Omental fat pad (tissue), 3 donors: ENCODE measurements at regions not wholly inside any gene's neighbourhood (a gene's known extent, or its start where the extent isn't known, plus 50 kb on each side); places are given as distances from the start of the nearest gene placed in this dataset.

ENCODE experiments used
- ATAC-seq: fragments of 150-250 bp; one replicate; pipeline ENCODE4 v1.9.1; 2016; ENCODE audit warnings: mild to moderate bottlenecking, moderate library complexity; ENCODE audit not compliant: low FRiP score
- DNase-seq: peaks from one replicate; pipeline ENCODE4 v3.0.0-alpha.2; 2019; ENCODE audit warnings: low spot score
- TF ChIP-seq, protein P1 (sequence below), 3 donors: fragments of 450-650 bp; IDR thresholded peaks; one replicate each; pipeline ENCODE4 v1.5.1; 2016 to 2017; ENCODE audit warnings: antibody characterized with exemption in 3 of 3, mild to moderate bottlenecking in 3 of 3, moderate library complexity in 2 of 3

DNA sequence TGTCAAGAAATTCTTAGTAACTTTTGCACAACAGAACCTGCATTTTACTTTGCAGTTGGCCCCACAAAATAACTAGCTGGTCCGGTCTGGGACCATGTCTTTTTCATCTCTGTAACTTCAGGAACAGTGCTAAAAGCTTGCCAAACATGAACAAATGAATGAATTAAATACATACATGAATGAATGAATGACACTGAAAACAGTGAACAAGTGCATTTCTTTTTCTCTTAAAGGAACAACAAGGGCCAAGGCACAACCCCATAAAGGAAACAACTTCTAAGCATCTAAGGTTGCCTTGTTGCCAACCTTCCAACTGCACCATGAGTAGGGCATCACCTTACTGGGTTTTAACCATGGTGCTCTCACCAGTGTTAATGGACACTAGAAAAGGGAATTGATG, 534.4 kb upstream of the PKN2 start:
- TF ChIP-seq, protein P1, sequence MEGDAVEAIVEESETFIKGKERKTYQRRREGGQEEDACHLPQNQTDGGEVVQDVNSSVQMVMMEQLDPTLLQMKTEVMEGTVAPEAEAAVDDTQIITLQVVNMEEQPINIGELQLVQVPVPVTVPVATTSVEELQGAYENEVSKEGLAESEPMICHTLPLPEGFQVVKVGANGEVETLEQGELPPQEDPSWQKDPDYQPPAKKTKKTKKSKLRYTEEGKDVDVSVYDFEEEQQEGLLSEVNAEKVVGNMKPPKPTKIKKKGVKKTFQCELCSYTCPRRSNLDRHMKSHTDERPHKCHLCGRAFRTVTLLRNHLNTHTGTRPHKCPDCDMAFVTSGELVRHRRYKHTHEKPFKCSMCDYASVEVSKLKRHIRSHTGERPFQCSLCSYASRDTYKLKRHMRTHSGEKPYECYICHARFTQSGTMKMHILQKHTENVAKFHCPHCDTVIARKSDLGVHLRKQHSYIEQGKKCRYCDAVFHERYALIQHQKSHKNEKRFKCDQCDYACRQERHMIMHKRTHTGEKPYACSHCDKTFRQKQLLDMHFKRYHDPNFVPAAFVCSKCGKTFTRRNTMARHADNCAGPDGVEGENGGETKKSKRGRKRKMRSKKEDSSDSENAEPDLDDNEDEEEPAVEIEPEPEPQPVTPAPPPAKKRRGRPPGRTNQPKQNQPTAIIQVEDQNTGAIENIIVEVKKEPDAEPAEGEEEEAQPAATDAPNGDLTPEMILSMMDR (IDR thresholded peaks at IDR 0.05), result no peak
- ATAC-seq, result no peak
- no peak for DNase-seq

DNA sequence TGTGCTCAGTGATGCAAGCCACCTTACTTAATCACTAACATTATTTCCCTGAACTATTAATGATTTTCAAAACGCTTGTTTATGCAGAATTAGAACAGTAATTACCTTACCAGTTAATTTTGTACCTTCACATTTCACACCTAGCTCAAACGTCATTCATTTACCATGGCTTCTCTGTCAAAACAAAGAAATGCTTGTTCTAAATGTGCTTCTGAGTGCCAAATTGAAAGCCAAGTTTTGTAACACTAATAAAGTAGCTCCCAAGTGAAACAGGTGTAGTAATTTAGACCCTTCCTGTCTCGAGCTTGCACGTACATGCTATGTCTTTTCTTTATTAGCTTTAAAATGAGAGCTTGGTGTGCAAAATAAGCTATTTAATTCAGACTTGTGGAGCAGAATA, 533.7 kb upstream of the PKN2 start:
- no peak for ATAC-seq
- no peak for DNase-seq
- TF ChIP-seq, protein P1 (IDR thresholded peaks at IDR 0.05), result no peak

GRCh38 chr1:88163187-88163586, 520.9 kb upstream of the PKN2 start:
- no peak for ATAC-seq

DNA sequence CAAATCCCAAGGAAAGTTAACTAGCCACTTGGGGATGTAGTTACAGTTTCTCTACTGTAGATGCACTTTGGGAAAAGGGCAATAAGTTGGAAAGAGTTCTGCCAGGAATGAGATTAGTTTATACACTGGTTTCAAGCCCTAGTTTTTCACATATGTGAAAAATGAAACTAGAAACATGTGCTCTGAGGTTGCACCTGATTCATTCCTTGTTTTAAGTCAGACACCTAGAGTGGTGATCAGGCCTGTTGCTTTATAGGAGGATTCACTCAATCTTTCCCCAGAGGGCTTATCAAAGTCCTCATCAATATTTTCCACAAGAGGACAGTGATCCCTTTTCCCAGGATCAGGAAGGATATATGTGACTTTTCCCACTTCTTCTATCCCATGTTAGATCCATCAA, 515.9 kb upstream of the PKN2 start:
- DNase-seq (no peak), ATAC-seq (no peak)
- TF ChIP-seq, protein P1 (IDR thresholded peaks at IDR 0.05), result no peak

More at GRCh38 chr1:88163187-88163586, 520.9 kb upstream of the PKN2 start:
- no peak for DNase-seq
- TF ChIP-seq, protein P1 (IDR thresholded peaks at IDR 0.05), result no peak

- TF ChIP-seq, protein P1 (IDR thresholded peaks at IDR 0.05), result no peak
- ATAC-seq (no peak), DNase-seq (no peak)
Measured at GRCh38 chr1:88169139-88169538, 514.9 kb upstream of the PKN2 start.

- DNase-seq (no peak), ATAC-seq (no peak)
- TF ChIP-seq, protein P1 (IDR thresholded peaks at IDR 0.05), result no peak
Measured at GRCh38 chr1:88169939-88170338, 514.1 kb upstream of the PKN2 start.

- no peak for ATAC-seq
- DNase-seq, result no peak
- TF ChIP-seq, protein P1 (IDR thresholded peaks at IDR 0.05), result no peak
Measured at GRCh38 chr1:88175120-88175630, 508.9 kb upstream of the PKN2 start.
